CD4-positive, alpha-beta T cell treated with Interleukin-17A for 1 hour (primary cell): ENCODE measurements at regions not wholly inside any gene's neighbourhood (a gene's known extent, or its start where the extent isn't known, plus 50 kb on each side); places are given as distances from the start of the nearest gene placed in this dataset.

Experiments
- DNase-seq: peaks from one replicate; pipeline ENCODE4 v3.0.0-alpha.2; 2020

DNA sequence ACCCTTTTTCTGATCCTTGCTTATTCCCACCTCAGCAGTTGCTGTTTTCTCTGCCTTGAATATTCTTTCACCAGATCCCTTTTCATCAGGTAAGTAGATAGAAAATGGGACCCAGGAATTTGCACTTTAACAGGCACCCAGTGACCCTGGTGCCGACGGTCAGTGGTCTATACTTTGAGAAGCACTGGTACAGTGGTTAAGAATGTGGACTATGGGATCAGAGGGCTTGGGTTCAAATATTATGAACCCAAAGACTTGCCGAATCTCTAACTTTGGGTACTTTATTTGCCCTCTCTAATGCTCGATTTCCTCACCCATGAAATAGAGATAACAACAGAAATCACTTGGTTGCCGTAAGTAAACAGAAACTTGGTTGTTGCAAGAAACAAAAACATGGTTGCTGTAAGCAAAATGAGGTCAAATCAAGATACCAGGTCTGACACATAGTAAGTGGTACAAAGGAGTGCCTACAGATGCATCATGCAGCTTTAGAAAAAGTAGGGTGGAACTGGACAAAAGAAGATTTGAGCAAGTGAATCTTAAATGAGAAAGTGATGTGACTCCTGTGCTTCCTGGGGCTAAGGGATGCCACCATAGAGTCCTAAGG, 69.5 kb upstream of the GLS start:
- DNase-seq = no peak

- no peak for DNase-seq
Observed at GRCh38 chr2:190811811-190812210, 68.8 kb upstream of the GLS start.

- no peak for DNase-seq
Observed at GRCh38 chr2:190812506-190813294, 67.9 kb upstream of the GLS start.

GRCh38 chr2:190815226-190815625, 65.4 kb upstream of the GLS start:
- no peak for DNase-seq

DNA sequence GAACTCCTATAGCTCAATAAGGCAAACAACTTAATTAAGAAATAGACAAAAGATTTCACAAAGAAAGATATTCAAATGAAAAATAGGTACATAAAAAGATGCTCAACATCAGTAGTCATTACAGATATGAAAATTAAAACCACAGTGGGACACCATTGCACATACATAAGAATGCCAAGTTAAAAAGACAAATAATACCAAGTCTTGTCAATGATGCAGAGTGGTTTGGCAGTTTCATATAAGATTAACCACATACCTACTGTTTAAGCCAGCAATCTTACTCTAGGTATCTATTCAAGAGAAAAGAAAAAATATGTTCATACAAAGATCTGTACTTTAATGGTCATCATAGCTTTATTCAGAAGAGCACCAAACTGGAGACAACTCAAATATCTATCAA, 63.5 kb upstream of the GLS start:
- DNase-seq = no peak

GRCh38 chr2:190819840-190820301, 60.8 kb upstream of the GLS start:
- no peak for DNase-seq

DNA sequence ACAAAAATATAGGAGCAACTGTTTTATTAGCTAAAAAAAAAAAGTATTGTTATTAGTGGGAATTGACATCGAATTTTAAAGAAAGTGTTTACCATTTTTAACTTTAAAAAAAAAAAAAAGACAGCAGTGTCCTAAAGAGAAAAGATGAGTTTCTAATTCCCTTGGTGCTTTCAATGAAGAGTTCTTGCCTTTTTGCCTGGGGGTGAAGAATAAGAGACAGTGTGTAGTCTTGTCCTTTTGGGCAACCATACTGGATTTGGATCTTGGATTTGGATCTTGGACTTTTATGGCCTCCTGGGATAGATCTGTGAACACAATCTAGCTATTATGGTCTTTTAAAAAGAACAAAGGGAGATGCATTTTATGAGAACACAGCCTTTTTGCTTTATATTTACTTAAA, 60.2 kb upstream of the GLS start:
- DNase-seq = no peak

DNA sequence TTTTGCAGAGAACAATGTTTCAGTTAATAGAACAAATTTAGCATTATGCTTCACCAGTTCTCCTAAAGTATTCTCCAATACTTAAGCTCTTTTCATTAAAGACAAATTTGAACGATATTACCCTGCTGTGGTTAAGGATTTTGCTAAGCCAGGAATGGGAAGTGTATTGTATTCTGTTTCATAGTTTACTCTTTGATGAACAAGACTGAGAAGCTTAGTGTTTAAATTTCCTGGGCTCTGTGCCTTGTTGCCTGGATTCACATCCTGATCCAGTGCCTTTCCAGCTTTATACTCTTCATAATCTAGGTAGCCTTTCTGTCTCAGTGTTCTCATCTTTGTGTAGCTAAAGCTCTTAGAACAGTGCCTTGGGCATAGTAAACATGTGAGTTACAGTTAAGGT, 58.6 kb upstream of the GLS start:
- no peak for DNase-seq

DNA sequence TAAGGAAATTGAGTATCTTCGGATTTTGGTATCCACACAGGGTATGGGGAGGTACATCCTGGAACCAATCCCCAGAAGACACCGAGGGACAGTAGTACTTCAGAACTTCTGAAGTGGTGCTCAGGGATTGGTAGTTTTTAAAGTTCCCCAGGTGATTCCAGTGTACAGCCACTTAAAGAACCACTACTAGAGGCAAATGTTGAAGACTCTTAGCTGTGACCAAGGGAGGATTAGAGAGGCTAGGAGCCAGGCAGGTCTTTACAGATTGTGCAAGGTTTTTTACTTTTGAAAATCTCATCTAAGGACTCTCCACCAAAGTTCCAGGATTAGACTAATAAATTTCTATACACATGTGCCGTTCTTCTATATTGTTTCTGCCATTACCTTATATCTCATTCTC, 52.9 kb upstream of the GLS start:
- no peak for DNase-seq

DNA sequence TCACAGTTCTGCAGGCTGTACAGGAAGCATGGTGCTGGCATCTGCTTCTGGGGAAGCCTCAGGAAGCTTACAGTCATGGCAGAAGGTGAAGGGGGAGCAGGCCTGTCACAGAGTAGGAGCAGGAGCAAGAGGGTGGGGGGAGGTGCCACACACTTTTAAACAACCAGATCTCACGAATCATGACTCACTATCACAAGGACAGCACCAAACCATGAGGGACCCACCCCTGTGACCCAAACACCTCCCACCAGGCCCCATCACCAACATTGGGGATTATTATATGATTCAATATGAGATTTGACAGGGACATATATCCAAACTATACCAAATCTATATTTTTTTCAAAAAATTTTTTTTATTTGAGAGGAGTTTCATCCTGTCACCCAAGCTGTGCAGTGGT, 51.0 kb upstream of the GLS start:
- no peak for DNase-seq
